ENCODE measurements at regions not wholly inside any gene's neighbourhood (a gene's known extent, or its start where the extent isn't known, plus 50 kb on each side); places are given as distances from the start of the nearest gene placed in this dataset.

DNA sequence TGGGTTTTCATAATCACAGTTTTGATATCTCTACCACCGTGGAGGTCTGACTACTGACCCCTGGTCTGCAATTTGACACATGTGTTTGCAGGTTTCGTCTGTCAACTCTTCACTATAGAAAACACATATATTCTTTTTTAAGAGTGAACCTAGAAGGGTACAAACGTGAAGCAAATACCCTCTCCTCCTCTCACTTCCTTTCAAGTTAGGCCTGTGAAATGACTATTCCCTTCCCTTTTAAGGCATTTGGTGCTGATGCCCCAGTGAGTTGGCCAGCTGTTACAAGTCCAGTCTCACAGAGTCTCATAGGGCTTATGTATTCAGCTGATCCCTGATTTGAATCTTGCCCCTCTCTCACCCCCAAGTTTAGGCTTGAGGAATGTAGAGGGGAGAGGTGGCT lies 742.0 kb upstream of the IGFBP3 start:
- TF ChIP-seq MYC (IDR thresholded peaks at IDR 0.05; ENCODE audit: low read depth, low read length) = no peak
- TF ChIP-seq, protein P1, sequence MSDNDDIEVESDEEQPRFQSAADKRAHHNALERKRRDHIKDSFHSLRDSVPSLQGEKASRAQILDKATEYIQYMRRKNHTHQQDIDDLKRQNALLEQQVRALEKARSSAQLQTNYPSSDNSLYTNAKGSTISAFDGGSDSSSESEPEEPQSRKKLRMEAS (IDR thresholded peaks at IDR 0.05; ENCODE audit: low read depth, low read length) = no peak
- no peak for TF ChIP-seq CTCF (IDR thresholded peaks at IDR 0.05; ENCODE audit: low read depth, low read length)
- no peak for TF ChIP-seq POLR2A (IDR thresholded peaks at IDR 0.05; ENCODE audit: extremely low read depth, insufficient read length)
- DNase-seq (ENCODE audit: low read depth) = no peak

DNA sequence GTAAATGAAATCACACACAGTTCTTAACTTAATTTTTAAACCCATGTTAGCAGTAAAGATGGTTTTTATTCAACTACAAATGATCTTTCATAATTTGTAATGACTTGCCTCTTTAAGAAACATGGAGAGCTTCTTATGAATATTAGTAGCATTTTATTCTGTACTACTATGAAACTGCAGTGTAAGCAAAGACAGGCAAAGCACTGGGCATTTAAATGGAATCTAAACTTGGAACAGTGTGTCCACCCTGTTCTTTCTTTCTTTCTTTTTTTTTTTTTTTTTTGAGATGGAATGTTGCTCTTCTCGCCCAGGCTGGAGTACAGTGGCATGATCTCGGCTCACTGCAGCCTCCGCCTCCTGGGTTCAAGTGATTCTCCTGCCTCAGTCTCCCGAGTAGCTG lies 740.4 kb upstream of the IGFBP3 start:
- TF ChIP-seq CTCF (IDR thresholded peaks at IDR 0.05; ENCODE audit: low read depth, low read length) (no peak), POLR2A (IDR thresholded peaks at IDR 0.05; ENCODE audit: extremely low read depth, insufficient read length) (no peak), MYC (IDR thresholded peaks at IDR 0.05; ENCODE audit: low read depth, low read length) (no peak)
- TF ChIP-seq, protein P1 (IDR thresholded peaks at IDR 0.05; ENCODE audit: low read depth, low read length) = no peak
- no peak for DNase-seq (ENCODE audit: low read depth)

More for the DNA sequence above, 742.0 kb upstream of the IGFBP3 start:
- no peak overlapping the region for H3K4me3 ChIP-seq (ENCODE audit: low read depth, low read length)

GRCh38 chr7:46660402-46660980 lies 739.4 kb upstream of the IGFBP3 start:
- no peak for TF ChIP-seq POLR2A (IDR thresholded peaks at IDR 0.05; ENCODE audit: extremely low read depth, insufficient read length)
- no peak overlapping the region for H3K4me3 ChIP-seq (ENCODE audit: low read depth, low read length)
- DNase-seq (ENCODE audit: low read depth) = no peak

More for the DNA sequence above, 740.4 kb upstream of the IGFBP3 start:
- H3K4me3 ChIP-seq (ENCODE audit: low read depth, low read length) = no peak overlapping the region

DNA sequence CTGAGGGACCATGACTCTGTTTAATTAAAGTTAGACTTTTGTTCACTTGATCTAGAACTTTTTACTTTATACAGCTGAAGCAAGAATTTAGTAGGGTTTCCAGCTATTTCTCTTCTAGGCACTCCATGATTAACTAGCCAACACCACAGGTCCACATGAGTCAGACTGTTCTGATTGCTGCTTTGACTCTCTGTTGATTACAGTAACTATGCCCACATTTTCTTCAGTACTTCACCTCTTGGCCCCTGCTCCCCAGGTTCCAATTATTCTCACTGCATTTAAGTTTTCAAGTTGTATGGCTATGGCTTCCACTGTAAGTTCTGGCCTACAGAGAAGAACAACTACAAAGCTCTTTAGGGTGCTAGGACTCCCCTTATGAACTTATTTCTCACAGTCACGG lies 737.2 kb upstream of the IGFBP3 start:
- TF ChIP-seq CTCF (IDR thresholded peaks at IDR 0.05; ENCODE audit: low read depth, low read length) (no peak), MYC (IDR thresholded peaks at IDR 0.05; ENCODE audit: low read depth, low read length) (no peak), POLR2A (IDR thresholded peaks at IDR 0.05; ENCODE audit: extremely low read depth, insufficient read length) (no peak)
- TF ChIP-seq, protein P1 (IDR thresholded peaks at IDR 0.05; ENCODE audit: low read depth, low read length) = no peak
- H3K4me3 ChIP-seq (ENCODE audit: low read depth, low read length) = no peak overlapping the region
- no peak for DNase-seq (ENCODE audit: low read depth)

- TF ChIP-seq MYC (IDR thresholded peaks at IDR 0.05; ENCODE audit: low read depth, low read length) = no peak
- TF ChIP-seq CTCF (IDR thresholded peaks at IDR 0.05; ENCODE audit: low read depth, low read length) = no peak
- TF ChIP-seq, protein P1 (IDR thresholded peaks at IDR 0.05; ENCODE audit: low read depth, low read length) = no peak
- no peak for TF ChIP-seq POLR2A (IDR thresholded peaks at IDR 0.05; ENCODE audit: extremely low read depth, insufficient read length)
- no peak overlapping the region for H3K4me3 ChIP-seq (ENCODE audit: low read depth, low read length)
- DNase-seq (ENCODE audit: low read depth) = no peak
These were observed 733.7 kb upstream of the IGFBP3 start for GRCh38 chr7:46654546-46655443.

DNA sequence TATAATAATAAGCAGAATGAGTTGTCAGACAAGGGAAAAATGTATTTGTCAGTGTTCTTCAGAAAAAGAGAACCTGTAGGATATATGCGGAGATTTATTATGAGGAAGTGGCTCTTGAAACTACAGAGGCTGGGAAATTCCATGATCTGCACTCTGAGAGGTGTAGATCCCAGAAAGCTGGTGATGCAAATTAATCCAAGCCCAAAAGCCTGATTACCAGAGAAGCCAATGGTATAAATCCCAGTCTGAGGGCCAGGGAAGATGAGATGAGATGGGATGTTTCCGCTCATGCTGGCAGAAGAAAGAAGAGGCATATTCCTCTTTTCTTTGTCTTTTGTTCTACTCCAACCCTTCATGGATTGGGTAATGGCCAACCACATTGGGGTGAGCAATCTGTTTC lies 732.8 kb upstream of the IGFBP3 start:
- no peak for TF ChIP-seq POLR2A (IDR thresholded peaks at IDR 0.05; ENCODE audit: extremely low read depth, insufficient read length)
- no peak for TF ChIP-seq CTCF (IDR thresholded peaks at IDR 0.05; ENCODE audit: low read depth, low read length)
- TF ChIP-seq MYC (IDR thresholded peaks at IDR 0.05; ENCODE audit: low read depth, low read length) = no peak
- TF ChIP-seq, protein P1 (IDR thresholded peaks at IDR 0.05; ENCODE audit: low read depth, low read length) = no peak
- no peak for DNase-seq (ENCODE audit: low read depth)
- H3K4me3 ChIP-seq (ENCODE audit: low read depth, low read length) = no peak overlapping the region
